H9 (cell line): ENCODE measurements at regions not wholly inside any gene's neighbourhood (a gene's known extent, or its start where the extent isn't known, plus 50 kb on each side); places are given as distances from the start of the nearest gene placed in this dataset.

Experiments
- DNase-seq: peaks from one replicate; pipeline ENCODE4 v3.0.0-alpha.2; 2017
- H2AFZ ChIP-seq: one replicate; pipeline ENCODE4 v1.6.1; 2013; ENCODE audit warnings: mild to moderate bottlenecking, low read length, control low read depth, moderate library complexity
- H2AK5ac ChIP-seq: 2 replicates; pipeline ENCODE4 v1.6.1; 2013; ENCODE audit warnings: low read length, control low read depth, mixed read lengths; ENCODE audit not compliant: insufficient read length
- H2BK120ac ChIP-seq: one replicate; pipeline ENCODE4 v1.6.1; 2013; ENCODE audit warnings: low read depth, mild to moderate bottlenecking, low read length, control low read depth, inconsistent platforms; ENCODE audit not compliant: poor library complexity, severe bottlenecking
- H2BK12ac ChIP-seq: 2 replicates; pipeline ENCODE4 v1.6.1; 2013; ENCODE audit warnings: low read length, control low read depth, mixed read lengths, low read depth; ENCODE audit not compliant: insufficient read length
- H2BK15ac ChIP-seq: 2 replicates; pipeline ENCODE4 v1.6.1; 2013; ENCODE audit warnings: low read depth, low read length, control low read depth
- H2BK20ac ChIP-seq: one replicate; pipeline ENCODE4 v1.6.1; 2013; ENCODE audit warnings: low read depth, mild to moderate bottlenecking, low read length, control low read depth, inconsistent platforms; ENCODE audit not compliant: poor library complexity, severe bottlenecking
- H2BK5ac ChIP-seq: 2 replicates; pipeline ENCODE4 v1.6.1; 2013; ENCODE audit warnings: low read length, control low read depth, mixed read lengths; ENCODE audit not compliant: insufficient read length
- H3K14ac ChIP-seq: 2 replicates; pipeline ENCODE4 v1.6.1; 2013; ENCODE audit warnings: low read length, control low read depth; ENCODE audit not compliant: insufficient read depth
- H3K18ac ChIP-seq: 2 replicates; pipeline ENCODE4 v1.6.1; 2013; ENCODE audit warnings: low read depth, mild to moderate bottlenecking, mixed read lengths, low read length, control low read depth; ENCODE audit not compliant: insufficient read length
- H3K23ac ChIP-seq: 2 replicates; pipeline ENCODE4 v1.6.1; 2013; ENCODE audit warnings: low read length, control low read depth, mixed read lengths, low read depth; ENCODE audit not compliant: insufficient read length
- H3K23me2 ChIP-seq: 2 replicates; pipeline ENCODE4 v1.6.1; 2013; ENCODE audit warnings: low read depth, mild to moderate bottlenecking, mixed read lengths, low read length, control low read depth; ENCODE audit not compliant: insufficient read length, poor library complexity, severe bottlenecking
- H3K27ac ChIP-seq: 2 replicates; pipeline ENCODE4 v1.5.1; 2013; ENCODE audit warnings: low read length, control low read depth, mixed read lengths, low read depth; ENCODE audit not compliant: insufficient read length
- H3K27me3 ChIP-seq: 2 replicates; pipeline ENCODE4 v1.6.1; 2013; ENCODE audit warnings: low read length, control low read depth, inconsistent platforms; ENCODE audit not compliant: insufficient read depth
- H3K4ac ChIP-seq: 2 replicates; pipeline ENCODE4 v1.6.1; 2013; ENCODE audit warnings: low read depth, mild to moderate bottlenecking, control low read depth, inconsistent platforms, low read length, moderate library complexity
- H3K4me1 ChIP-seq: 2 replicates; pipeline ENCODE4 v1.6.1; 2013; ENCODE audit warnings: low read length, control low read depth, inconsistent platforms; ENCODE audit not compliant: insufficient read depth
- H3K4me2 ChIP-seq: 2 replicates; pipeline ENCODE4 v1.6.1; 2013; ENCODE audit warnings: low read length, control low read depth, mixed read lengths; ENCODE audit not compliant: insufficient read length, insufficient read depth
- H3K56ac ChIP-seq: 2 replicates; pipeline ENCODE4 v1.6.1; 2013; ENCODE audit warnings: low read depth, mild to moderate bottlenecking, mixed read lengths, low read length, control low read depth; ENCODE audit not compliant: insufficient read length
- H3K79me1 ChIP-seq: 2 replicates; pipeline ENCODE4 v1.6.1; 2013; ENCODE audit warnings: low read depth, mild to moderate bottlenecking, moderate library complexity, low read length, control low read depth, inconsistent platforms; ENCODE audit not compliant: insufficient read depth, poor library complexity, severe bottlenecking
- H3K79me2 ChIP-seq: 2 replicates; pipeline ENCODE4 v1.6.1; 2013; ENCODE audit warnings: low read length, control low read depth, inconsistent platforms; ENCODE audit not compliant: insufficient read depth
- H3K9ac ChIP-seq: 2 replicates; pipeline ENCODE4 v1.6.1; 2013; ENCODE audit warnings: low read length, control low read depth, mixed read lengths; ENCODE audit not compliant: insufficient read length; ENCODE audit errors: extremely low read depth
- H3K9me3 ChIP-seq: one replicate; pipeline ENCODE4 v1.6.1; 2013; ENCODE audit warnings: low read depth, low read length, inconsistent platforms; ENCODE audit not compliant: control insufficient read depth
- H3T11ph ChIP-seq: one replicate; pipeline ENCODE4 v1.6.1; 2013; ENCODE audit warnings: mild to moderate bottlenecking, low read length, control low read depth, inconsistent platforms
- H4K20me1 ChIP-seq: one replicate; pipeline ENCODE4 v1.6.1; 2013; ENCODE audit not compliant: control insufficient read depth, insufficient read length, insufficient read depth
- H4K5ac ChIP-seq: 2 replicates; pipeline ENCODE4 v1.6.1; 2013; ENCODE audit warnings: low read depth, mild to moderate bottlenecking, mixed read lengths, low read length, control low read depth; ENCODE audit not compliant: insufficient read length
- H4K8ac ChIP-seq: replicated peaks from 2 replicates; pipeline ENCODE4 v1.6.1; 2013; ENCODE audit warnings: low read length, control low read depth, mixed read lengths, low read depth; ENCODE audit not compliant: insufficient read length
- H4K91ac ChIP-seq: 2 replicates; pipeline ENCODE4 v1.6.1; 2013; ENCODE audit warnings: low read depth, mild to moderate bottlenecking, moderate library complexity, mixed read lengths, low read length, control low read depth; ENCODE audit not compliant: insufficient read length
- H3K27ac Mint-ChIP-seq, 3 experiments: 2 replicates in 2 of 3; 3 replicates in 1 of 3; pipeline ENCODE4 v1.8.0; 2020 to 2021; ENCODE audit warnings: mixed read lengths in 3 of 3, mild to moderate bottlenecking in 1 of 3, moderate library complexity in 1 of 3
- H3K27me3 Mint-ChIP-seq: 2 replicates; pipeline ENCODE4 v1.8.0; 2021; ENCODE audit warnings: low read depth, mild to moderate bottlenecking, moderate library complexity, mixed read lengths
- H3K36me3 Mint-ChIP-seq, 3 experiments: 2 replicates in 2 of 3; 3 replicates in 1 of 3; pipeline ENCODE4 v1.8.0; 2020 to 2021; ENCODE audit warnings: low read depth in 3 of 3, mixed read lengths in 3 of 3; ENCODE audit not compliant: insufficient read depth in 1 of 3
- H3K4me1 Mint-ChIP-seq, 2 experiments: 2 replicates each; pipeline ENCODE4 v1.8.0; 2020; ENCODE audit warnings: mixed read lengths in 2 of 2
- H3K4me3 Mint-ChIP-seq, 2 experiments: 2 replicates in 1 of 2; 3 replicates in 1 of 2; pipeline ENCODE4 v1.8.0; 2020 to 2021; ENCODE audit warnings: mild to moderate bottlenecking in 2 of 2, mixed read lengths in 2 of 2, moderate library complexity in 1 of 2
- H3K9me3 Mint-ChIP-seq, 2 experiments: 2 replicates in 1 of 2; 3 replicates in 1 of 2; pipeline ENCODE4 v1.8.0; 2020; ENCODE audit warnings: mild to moderate bottlenecking in 2 of 2, mixed read lengths in 2 of 2, moderate library complexity in 1 of 2
- CTCF ChIP-seq: fragments of 200-600 bp; sonication (generic); conservative IDR thresholded peaks from 3 replicates; pipeline ENCODE4 v1.8.0; 2021; ENCODE audit warnings: antibody characterized with exemption, mild to moderate bottlenecking
- WGBS: extraction: QIAGEN DNeasy Blood & Tissue Kit; methylation state at CpG from one replicate; pipeline ENCODE4 v1.1.7; 2013; ENCODE audit warnings: missing lambda C conversion rate, low lambda C conversion rate, mixed read lengths; ENCODE audit not compliant: insufficient read length; ENCODE audit errors: extremely low coverage; 5-methylcytosine and 5-hydroxymethylcytosine counted together

DNA sequence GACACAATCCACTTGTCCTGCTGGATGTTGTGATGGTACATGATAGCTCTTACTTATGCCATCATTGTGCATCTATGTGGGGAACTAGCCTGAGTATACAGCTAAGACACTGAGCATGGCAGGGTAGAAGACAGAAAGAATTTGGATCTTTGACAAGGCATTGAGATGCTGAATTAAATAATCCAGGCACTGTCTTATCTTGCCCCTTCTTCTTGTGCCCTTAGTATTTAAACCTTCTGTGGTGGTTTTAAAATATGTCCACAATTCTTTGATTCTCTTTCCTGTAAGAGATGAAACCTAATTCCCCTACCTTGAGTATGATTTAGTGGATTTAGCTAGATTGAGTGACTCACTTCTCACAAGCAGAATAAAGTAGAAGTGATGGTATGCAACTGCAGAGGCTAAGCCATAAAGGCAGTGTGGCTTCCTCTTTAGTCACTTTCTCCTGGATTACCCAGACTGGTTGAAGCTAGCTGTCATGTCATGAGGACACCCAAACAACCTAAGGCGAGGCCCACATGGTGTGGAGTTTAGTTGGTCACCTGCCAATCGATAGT is 174.0 kb upstream of the NREP start:
- no peak overlapping the region for H2BK20ac ChIP-seq
- Mint-ChIP-seq H3K27ac (no peak overlapping the region), H3K9me3 (no peaks in the 10 kb centered on the region), H3K4me1 (peaks cover 11 to 15% of the 10 kb centered on the region in 2 experiments), H3K4me3 (no peak overlapping the region), H3K36me3 (no peaks in the 10 kb centered on the region), H3K27me3 (no peaks in the 10 kb centered on the region)
- no peak overlapping the region for H3K4ac ChIP-seq
- H3T11ph ChIP-seq: no peak overlapping the region
- no peak overlapping the region for H3K4me2 ChIP-seq
- no peak for TF ChIP-seq CTCF
- DNase-seq: no peak
- H3K14ac ChIP-seq: no peak overlapping the region
- no peak overlapping the region for H3K9ac ChIP-seq
- H3K27me3 ChIP-seq: no peaks in the 10 kb centered on the region
- no peaks in the 10 kb centered on the region for H3K23me2 ChIP-seq
- H2BK15ac ChIP-seq: no peak overlapping the region
- no peak overlapping the region for H2BK12ac ChIP-seq
- no peak overlapping the region for H2AFZ ChIP-seq
- H3K27ac ChIP-seq: no peak overlapping the region
- H2BK120ac ChIP-seq: no peak overlapping the region
- H4K91ac ChIP-seq: no peak overlapping the region
- H3K18ac ChIP-seq: no peak overlapping the region
- H3K56ac ChIP-seq: no peak overlapping the region
- no peak overlapping the region for H4K5ac ChIP-seq
- no peak overlapping the region for H3K23ac ChIP-seq
- H3K4me1 ChIP-seq: 0 out of 2 replicates have a peak, but pooled peaks cover 2% of the 10 kb centered on the region
- H4K8ac ChIP-seq: no peak overlapping the region
- H3K9me3 ChIP-seq: no peaks in the 10 kb centered on the region
- H3K79me2 ChIP-seq: no peaks in the 10 kb centered on the region
- no CpG with 5 or more reads among the region's 2 CpGs for WGBS
- H2AK5ac ChIP-seq: no peak overlapping the region
- H3K79me1 ChIP-seq: no peaks in the 10 kb centered on the region
- H2BK5ac ChIP-seq: no peak overlapping the region
- no peaks in the 10 kb centered on the region for H4K20me1 ChIP-seq
